IMR-90 (cell line): ENCODE measurements at regions not wholly inside any gene's neighbourhood (a gene's known extent, or its start where the extent isn't known, plus 50 kb on each side); places are given as distances from the start of the nearest gene placed in this dataset.

ENCODE experiments used
- ATAC-seq: fragments of 200-7000 bp; cut with Tn5 transposase; 2 replicates; pipeline ENCODE4 v1.9.1; 2020; ENCODE audit warnings: low read depth, mild to moderate bottlenecking, moderate library complexity
- BruUV-seq: library from RNA; stranded (reverse); fragments of 400-500 nt; replicated peaks from 2 replicates; lab custom pipeline; 2021; lab: Mats Ljungman, UMichigan
- CTCF ChIA-PET: fragments of 300-600 bp; formaldehyde crosslinking; extraction: SDS; loops from one replicate; lab custom pipeline; 2021; ENCODE audit warnings: antibody characterized with exemption; lab: Yijun Ruan, JAX
- POLR2A ChIA-PET: fragments of 300-600 bp; sonication (Branson Sonifier 250); formaldehyde crosslinking; loops from one replicate; lab custom pipeline; 2022; ENCODE audit warnings: antibody characterized with exemption; ENCODE audit not compliant: unreplicated experiment; lab: Charles Lee
- DNase-seq: peaks from one replicate; pipeline ENCODE4 v3.0.0; 2013
- H2AFZ ChIP-seq: replicated peaks from 2 replicates; pipeline ENCODE3; 2013; ENCODE audit warnings: low read length, mild to moderate bottlenecking; ENCODE audit not compliant: poor library complexity
- H2AK5ac ChIP-seq: 2 replicates; pipeline ENCODE4 v1.6.1; 2013; ENCODE audit warnings: low read depth, low read length, inconsistent platforms
- H2AK9ac ChIP-seq: replicated peaks from 2 replicates; pipeline ENCODE3; 2013; ENCODE audit warnings: mild to moderate bottlenecking, low read depth, low read length, moderate library complexity; ENCODE audit not compliant: poor library complexity
- H2BK120ac ChIP-seq: 2 replicates; pipeline ENCODE4 v1.6.1; 2013; ENCODE audit warnings: low read depth, low read length, inconsistent platforms
- H2BK15ac ChIP-seq: 3 replicates; pipeline ENCODE4 v1.6.1; 2013; ENCODE audit warnings: low read depth, low read length, inconsistent platforms
- H2BK20ac ChIP-seq: 2 replicates; pipeline ENCODE4 v1.6.1; 2013; ENCODE audit warnings: low read depth, mild to moderate bottlenecking, inconsistent platforms, low read length, moderate library complexity
- H2BK5ac ChIP-seq: 2 replicates; pipeline ENCODE4 v1.6.1; 2013; ENCODE audit warnings: mild to moderate bottlenecking, low read depth, low read length, inconsistent platforms; ENCODE audit not compliant: poor library complexity, severe bottlenecking
- H3K14ac ChIP-seq: replicated peaks from 2 replicates; pipeline ENCODE4 v1.6.1; 2013; ENCODE audit warnings: low read depth, low read length, inconsistent platforms
- H3K18ac ChIP-seq: 2 replicates; pipeline ENCODE4 v1.6.1; 2013; ENCODE audit warnings: low read depth, low read length, control low read depth
- H3K23ac ChIP-seq: 2 replicates; pipeline ENCODE4 v1.6.1; 2013; ENCODE audit warnings: low read depth, low read length, inconsistent platforms
- H3K27ac ChIP-seq: 2 replicates; pipeline ENCODE4 v1.5.1; 2013; ENCODE audit warnings: mild to moderate bottlenecking, control low read depth, low read length; ENCODE audit not compliant: insufficient read depth
- H3K27me3 ChIP-seq: 2 replicates; pipeline ENCODE4 v1.6.1; 2013; ENCODE audit warnings: low read length; ENCODE audit not compliant: control insufficient read depth, insufficient read depth
- H3K36me3 ChIP-seq: 2 replicates; pipeline ENCODE4 v1.6.1; 2013; ENCODE audit warnings: low read length, mixed read lengths; ENCODE audit not compliant: control insufficient read depth, insufficient read depth
- H3K4ac ChIP-seq: 2 replicates; pipeline ENCODE4 v1.6.1; 2013; ENCODE audit warnings: low read depth, low read length, inconsistent platforms
- H3K4me1 ChIP-seq: 2 replicates; pipeline ENCODE4 v1.6.1; 2013; ENCODE audit warnings: low read length, mixed read lengths; ENCODE audit not compliant: control insufficient read depth, insufficient read depth
- H3K4me2 ChIP-seq: 2 replicates; pipeline ENCODE4 v1.6.1; 2013; ENCODE audit warnings: low read depth, mild to moderate bottlenecking, control low read depth, low read length, moderate library complexity
- H3K4me3 ChIP-seq: 2 replicates; pipeline ENCODE4 v1.5.1; 2013; ENCODE audit warnings: low read depth, mild to moderate bottlenecking, control low read depth, low read length, moderate library complexity; ENCODE audit not compliant: insufficient read depth
- H3K56ac ChIP-seq: 2 replicates; pipeline ENCODE4 v1.6.1; 2013; ENCODE audit warnings: low read length, inconsistent platforms; ENCODE audit not compliant: insufficient read depth; ENCODE audit errors: extremely low read depth
- H3K79me1 ChIP-seq, 2 experiments: 2 replicates each; pipeline ENCODE4 v1.6.1; 2013; ENCODE audit warnings: low read length in 2 of 2, inconsistent platforms in 1 of 2, low read depth in 1 of 2
- H3K9ac ChIP-seq: 2 replicates; pipeline ENCODE4 v1.6.1; 2013; ENCODE audit warnings: low read depth, low read length, control low read depth
- H3K9me1 ChIP-seq: 2 replicates; pipeline ENCODE4 v1.6.1; 2013; ENCODE audit warnings: low read length, inconsistent platforms; ENCODE audit not compliant: insufficient read depth
- H3K9me3 ChIP-seq: 2 replicates; pipeline ENCODE4 v1.6.1; 2013; ENCODE audit warnings: low read length; ENCODE audit not compliant: control insufficient read depth, insufficient read depth
- H4K20me1 ChIP-seq: 2 replicates; pipeline ENCODE4 v1.6.1; 2013; ENCODE audit warnings: low read length, inconsistent platforms; ENCODE audit not compliant: insufficient read depth
- H4K5ac ChIP-seq: 2 replicates; pipeline ENCODE4 v1.6.1; 2013; ENCODE audit warnings: mild to moderate bottlenecking, low read depth, low read length, control low read depth
- H4K8ac ChIP-seq, 2 experiments: 2 replicates each; pipeline ENCODE4 v1.6.1; 2013; ENCODE audit warnings: low read depth in 2 of 2, low read length in 2 of 2, control low read depth in 1 of 2, inconsistent platforms in 1 of 2
- H4K91ac ChIP-seq: 2 replicates; pipeline ENCODE4 v1.6.1; 2013; ENCODE audit warnings: low read depth, low read length, inconsistent platforms; ENCODE audit not compliant: insufficient read depth
- BHLHE40 ChIP-seq: fragments of 150-350 bp; IDR thresholded peaks from 2 replicates; pipeline ENCODE4 v1.6.1; 2016; ENCODE audit warnings: mild to moderate bottlenecking, low read depth, low read length
- CEBPB ChIP-seq: IDR thresholded peaks from 2 replicates; pipeline ENCODE4 v1.6.1; 2012; ENCODE audit warnings: low read depth, low read length, improper control_type of control experiment
- CHD1 ChIP-seq: IDR thresholded peaks from 2 replicates; pipeline ENCODE4 v1.6.1; 2012; ENCODE audit warnings: low read depth, low read length, improper control_type of control experiment
- CTCF ChIP-seq: conservative IDR thresholded peaks from 2 replicates; pipeline ENCODE4 v1.5.1; 2012; ENCODE audit warnings: mild to moderate bottlenecking, low read depth, low read length, improper control_type of control experiment
- ELK1 ChIP-seq: fragments of 150-350 bp; IDR thresholded peaks from 2 replicates; pipeline ENCODE4 v1.6.1; 2016; ENCODE audit warnings: low read depth, mild to moderate bottlenecking, low read length, moderate library complexity, borderline replicate concordance
- FOS ChIP-seq: fragments of 150-350 bp; IDR thresholded peaks from 2 replicates; pipeline ENCODE4 v1.6.1; 2016; ENCODE audit warnings: low read depth, low read length
- MAFK ChIP-seq: IDR thresholded peaks from 2 replicates; pipeline ENCODE4 v1.6.1; 2012; ENCODE audit warnings: low read depth, low read length, improper control_type of control experiment
- MAZ ChIP-seq: IDR thresholded peaks from 2 replicates; pipeline ENCODE4 v1.6.1; 2012; ENCODE audit warnings: low read depth, mild to moderate bottlenecking, low read length, improper control_type of control experiment, moderate library complexity, borderline replicate concordance
- MXI1 ChIP-seq: IDR thresholded peaks from 2 replicates; pipeline ENCODE4 v1.6.1; 2012; ENCODE audit warnings: low read depth, mild to moderate bottlenecking, low read length, moderate library complexity, borderline replicate concordance
- NFE2L2 ChIP-seq: fragments of 150-350 bp; IDR thresholded peaks from 2 replicates; pipeline ENCODE4 v1.6.1; 2016; ENCODE audit warnings: low read depth, mild to moderate bottlenecking, low read length
- POLR2A ChIP-seq: IDR thresholded peaks from 2 replicates; pipeline ENCODE4 v1.6.1; 2012; ENCODE audit warnings: mild to moderate bottlenecking, low read depth, low read length
- RAD21 ChIP-seq: IDR thresholded peaks from 2 replicates; pipeline ENCODE4 v1.6.1; 2012; ENCODE audit warnings: low read length, improper control_type of control experiment
- RCOR1 ChIP-seq: IDR thresholded peaks from 2 replicates; pipeline ENCODE4 v1.6.1; 2012; ENCODE audit warnings: mild to moderate bottlenecking, low read length, improper control_type of control experiment; ENCODE audit not compliant: insufficient replicate concordance
- RFX5 ChIP-seq: IDR thresholded peaks from 2 replicates; pipeline ENCODE4 v1.8.0; 2012; ENCODE audit warnings: low read depth, mild to moderate bottlenecking, low read length, moderate library complexity
- SMC3 ChIP-seq: fragments of 150-350 bp; IDR thresholded peaks from 2 replicates; pipeline ENCODE4 v1.6.1; 2016; ENCODE audit warnings: low read depth, mild to moderate bottlenecking, antibody characterized with exemption, low read length, moderate library complexity
- USF2 ChIP-seq: fragments of 150-350 bp; IDR thresholded peaks from 2 replicates; pipeline ENCODE4 v1.6.1; 2017; ENCODE audit warnings: mild to moderate bottlenecking, antibody characterized with exemption, low read length, low read depth
- WGBS, 2 experiments: methylation state at CpG; one replicate each; pipeline versions ENCODE4 v1.1.5 to v1.1.7; 2013; ENCODE audit warnings: missing lambda C conversion rate in 2 of 2; ENCODE audit not compliant: insufficient read length in 1 of 2; ENCODE audit errors: extremely low coverage in 2 of 2; 5-methylcytosine and 5-hydroxymethylcytosine counted together
- dilution Hi-C: fragments of 300-500 bp; cut with HindIII; formaldehyde crosslinking; loops from one replicate; pipeline ENCODE4 v1.14.3; 2018; ENCODE audit warnings: low sequenced_read_pairs; ENCODE audit not compliant: unreplicated experiment
- in situ Hi-C: fragments of 300-500 bp; cut with MboI; formaldehyde crosslinking; loops from 3 replicates; pipeline ENCODE4 v1.14.3; 2019; ENCODE audit warnings: low sequenced_read_pairs, inconsistent platforms, mixed read lengths
- intact Hi-C: fragments of 100-400 bp; cut with micrococcal nuclease; formaldehyde crosslinking; loops from 2 replicates; pipeline ENCODE4 v1.10.0; 2022

DNA sequence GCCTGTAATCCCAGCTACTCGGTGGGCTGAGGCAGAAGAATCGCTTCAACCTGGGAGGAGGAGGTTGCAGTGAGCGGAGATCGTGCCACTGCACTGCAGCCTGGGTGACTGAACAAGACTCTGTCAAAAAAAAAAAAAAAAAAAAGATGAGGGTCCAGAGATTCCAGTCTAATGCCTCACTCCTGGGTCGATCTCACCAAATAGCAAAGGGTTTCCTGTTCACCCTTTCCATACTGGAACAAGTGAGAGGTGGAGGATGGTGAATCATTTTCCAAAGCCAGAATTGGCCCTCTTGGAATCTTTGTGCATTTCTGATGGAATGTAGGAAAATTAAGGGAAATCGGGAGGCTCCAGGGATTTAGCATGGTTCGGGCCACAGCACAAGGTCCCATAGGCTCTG is 58.1 kb upstream of the ZNF648 start:
- Histone ChIP-seq H2BK20ac (no peak overlapping the region), H3K56ac (no peak overlapping the region), H2BK5ac (no peak overlapping the region), H3K18ac (no peak overlapping the region), H2BK15ac (no peak overlapping the region), H4K5ac (no peak overlapping the region), H4K91ac (no peak overlapping the region), H2BK120ac (no peak overlapping the region), H3K4me3 (no peak overlapping the region), H3K27ac (no peak overlapping the region), H3K9ac (no peak overlapping the region), H3K79me1 (no peaks in the 10 kb centered on the region), H3K4me1 (no peaks in the 10 kb centered on the region), H3K9me3 (no peaks in the 10 kb centered on the region), H3K4me2 (no peak overlapping the region), H4K8ac (no peak overlapping the region), H4K20me1 (no peaks in the 10 kb centered on the region), H2AFZ (no peak overlapping the region), H3K27me3 (no peaks in the 10 kb centered on the region), H3K36me3 (no peaks in the 10 kb centered on the region), H2AK5ac (no peak overlapping the region), H3K9me1 (no peaks in the 10 kb centered on the region), H3K14ac (no peak overlapping the region), H2AK9ac (no peak overlapping the region), H3K4ac (no peak overlapping the region), H3K23ac (no peak overlapping the region)
- dilution Hi-C loops (no loop called here), intact Hi-C loops (no loop called here), in situ Hi-C loops (no loop called here)
- ChIA-PET CTCF (no interaction called here), POLR2A (no interaction called here)
- no peak for TF ChIP-seq MAZ
- no peak for TF ChIP-seq MAFK
- TF ChIP-seq NFE2L2, result no peak
- no peak for TF ChIP-seq CHD1
- no peak for TF ChIP-seq FOS
- no peak for TF ChIP-seq POLR2A
- TF ChIP-seq BHLHE40, result no peak
- no peak for TF ChIP-seq SMC3
- TF ChIP-seq RCOR1, result no peak
- no peak for TF ChIP-seq CTCF
- no peak for TF ChIP-seq ELK1
- no peak for TF ChIP-seq RAD21
- TF ChIP-seq CEBPB, result no peak
- no peak for TF ChIP-seq RFX5
- no peak for TF ChIP-seq USF2
- TF ChIP-seq MXI1, result no peak
- ATAC-seq (no peak), DNase-seq (no peak)
- no CpG with 5 or more reads among the region's 7 CpGs for WGBS, 2 experiments
- no TSS peak for BruUV-seq
